Ishikawa (cell line): ENCODE measurements at regions not wholly inside any gene's neighbourhood (a gene's known extent, or its start where the extent isn't known, plus 50 kb on each side); places are given as distances from the start of the nearest gene placed in this dataset.

Source experiments
- CEBPB ChIP-seq: IDR thresholded peaks from 2 replicates; pipeline ENCODE4 v1.6.1; 2012
- CREB1 ChIP-seq: IDR thresholded peaks from 2 replicates; pipeline ENCODE4 v1.6.1; 2012; ENCODE audit warnings: low read depth
- EGR1 ChIP-seq: IDR thresholded peaks from 2 replicates; pipeline ENCODE4 v1.6.1; 2012
- EP300 ChIP-seq: IDR thresholded peaks from 2 replicates; pipeline ENCODE4 v1.6.1; 2012; ENCODE audit warnings: borderline replicate concordance
- FOXM1 ChIP-seq: IDR thresholded peaks from 2 replicates; pipeline ENCODE4 v1.6.1; 2012; ENCODE audit warnings: low read depth, borderline replicate concordance
- NFIC ChIP-seq: IDR thresholded peaks from 2 replicates; pipeline ENCODE4 v1.6.1; 2012
- RAD21 ChIP-seq: IDR thresholded peaks from 2 replicates; pipeline ENCODE4 v1.6.1; 2012; ENCODE audit warnings: low read depth
- TAF1 ChIP-seq: IDR thresholded peaks from 2 replicates; pipeline ENCODE4 v1.6.1; 2012; ENCODE audit warnings: low read depth, mild to moderate bottlenecking
- TCF12 ChIP-seq: IDR thresholded peaks from 2 replicates; pipeline ENCODE4 v1.6.1; 2012; ENCODE audit warnings: low read depth
- TEAD4 ChIP-seq: IDR thresholded peaks from 2 replicates; pipeline ENCODE4 v1.6.1; 2012
- YY1 ChIP-seq: IDR thresholded peaks from 2 replicates; pipeline ENCODE4 v1.6.1; 2012; ENCODE audit warnings: low read depth
- ZBTB7A ChIP-seq: IDR thresholded peaks from 2 replicates; pipeline ENCODE4 v1.6.1; 2012; ENCODE audit warnings: low read depth
- TF ChIP-seq, protein P1 (sequence below): IDR thresholded peaks from 2 replicates; pipeline ENCODE4 v1.6.1; 2012; ENCODE audit warnings: low read depth, mild to moderate bottlenecking
- TF ChIP-seq, protein P2 (sequence below): IDR thresholded peaks from 2 replicates; pipeline ENCODE4 v1.6.1; 2012
- TF ChIP-seq, protein P3 (sequence below): IDR thresholded peaks from 2 replicates; pipeline ENCODE4 v1.6.1; 2012

DNA sequence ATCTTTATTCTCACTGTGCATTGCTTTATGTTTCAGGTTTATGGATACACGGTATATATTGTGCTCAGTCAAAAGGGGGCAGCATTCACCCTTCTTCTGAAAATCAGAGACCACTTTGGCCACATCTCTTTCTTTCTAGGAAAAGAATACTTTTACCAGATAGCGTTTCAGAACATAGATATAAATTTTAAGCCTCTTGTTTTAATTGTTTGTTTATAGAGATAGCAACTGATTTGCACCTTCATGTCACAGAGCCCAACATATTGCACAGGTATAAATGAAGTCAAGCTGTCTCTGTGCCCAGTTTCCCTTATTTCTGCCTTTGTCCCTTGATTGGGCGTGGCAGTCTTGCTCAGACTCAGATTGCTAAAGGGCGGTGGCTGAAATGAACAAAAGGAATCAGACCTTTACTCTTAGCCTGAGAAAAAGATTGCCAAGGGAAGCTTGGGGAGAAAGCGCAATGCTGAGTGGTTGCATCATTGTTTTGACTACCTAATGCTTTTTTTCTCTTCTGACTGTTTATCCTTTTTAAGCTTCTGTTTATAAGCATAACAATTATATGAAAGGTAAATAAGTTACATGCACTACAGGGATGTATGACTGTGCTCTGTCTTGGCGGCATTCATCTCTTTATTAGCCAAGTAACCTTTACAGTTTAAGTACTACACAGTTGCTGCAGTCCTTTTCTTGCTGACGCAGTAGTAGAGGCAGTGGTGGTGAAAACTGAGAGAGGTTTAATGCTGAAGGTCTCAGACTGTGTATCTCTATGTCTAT lies 70.8 kb upstream of the ZBTB20 start:
- TF ChIP-seq RAD21: peak; percentile 85
- TF ChIP-seq, protein P1, sequence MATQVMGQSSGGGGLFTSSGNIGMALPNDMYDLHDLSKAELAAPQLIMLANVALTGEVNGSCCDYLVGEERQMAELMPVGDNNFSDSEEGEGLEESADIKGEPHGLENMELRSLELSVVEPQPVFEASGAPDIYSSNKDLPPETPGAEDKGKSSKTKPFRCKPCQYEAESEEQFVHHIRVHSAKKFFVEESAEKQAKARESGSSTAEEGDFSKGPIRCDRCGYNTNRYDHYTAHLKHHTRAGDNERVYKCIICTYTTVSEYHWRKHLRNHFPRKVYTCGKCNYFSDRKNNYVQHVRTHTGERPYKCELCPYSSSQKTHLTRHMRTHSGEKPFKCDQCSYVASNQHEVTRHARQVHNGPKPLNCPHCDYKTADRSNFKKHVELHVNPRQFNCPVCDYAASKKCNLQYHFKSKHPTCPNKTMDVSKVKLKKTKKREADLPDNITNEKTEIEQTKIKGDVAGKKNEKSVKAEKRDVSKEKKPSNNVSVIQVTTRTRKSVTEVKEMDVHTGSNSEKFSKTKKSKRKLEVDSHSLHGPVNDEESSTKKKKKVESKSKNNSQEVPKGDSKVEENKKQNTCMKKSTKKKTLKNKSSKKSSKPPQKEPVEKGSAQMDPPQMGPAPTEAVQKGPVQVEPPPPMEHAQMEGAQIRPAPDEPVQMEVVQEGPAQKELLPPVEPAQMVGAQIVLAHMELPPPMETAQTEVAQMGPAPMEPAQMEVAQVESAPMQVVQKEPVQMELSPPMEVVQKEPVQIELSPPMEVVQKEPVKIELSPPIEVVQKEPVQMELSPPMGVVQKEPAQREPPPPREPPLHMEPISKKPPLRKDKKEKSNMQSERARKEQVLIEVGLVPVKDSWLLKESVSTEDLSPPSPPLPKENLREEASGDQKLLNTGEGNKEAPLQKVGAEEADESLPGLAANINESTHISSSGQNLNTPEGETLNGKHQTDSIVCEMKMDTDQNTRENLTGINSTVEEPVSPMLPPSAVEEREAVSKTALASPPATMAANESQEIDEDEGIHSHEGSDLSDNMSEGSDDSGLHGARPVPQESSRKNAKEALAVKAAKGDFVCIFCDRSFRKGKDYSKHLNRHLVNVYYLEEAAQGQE: no peak

DNA sequence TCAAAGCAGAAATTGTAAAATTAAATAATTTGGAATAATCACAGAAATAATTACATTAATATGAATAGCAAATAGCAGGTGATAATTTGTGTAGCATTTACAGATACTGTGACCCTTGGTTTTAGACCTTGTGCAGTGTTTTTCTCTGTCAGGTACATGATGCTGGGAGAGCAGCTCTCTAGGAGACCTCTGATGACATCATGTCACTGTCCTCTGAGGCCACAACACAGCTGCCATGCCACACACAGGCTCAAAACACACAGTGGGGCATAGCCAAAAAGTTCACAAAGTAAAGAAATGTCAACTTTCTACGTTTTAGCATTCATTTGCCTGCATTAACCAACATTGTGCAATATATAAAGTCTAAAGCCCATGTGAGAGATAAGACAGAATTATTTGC lies 71.8 kb upstream of the ZBTB20 start:
- TF ChIP-seq EP300 (no peak), NFIC (no peak), EGR1 (no peak), TEAD4 (no peak), TCF12 (no peak), CEBPB (no peak), YY1 (no peak), FOXM1 (no peak)
- TF ChIP-seq, protein P2, sequence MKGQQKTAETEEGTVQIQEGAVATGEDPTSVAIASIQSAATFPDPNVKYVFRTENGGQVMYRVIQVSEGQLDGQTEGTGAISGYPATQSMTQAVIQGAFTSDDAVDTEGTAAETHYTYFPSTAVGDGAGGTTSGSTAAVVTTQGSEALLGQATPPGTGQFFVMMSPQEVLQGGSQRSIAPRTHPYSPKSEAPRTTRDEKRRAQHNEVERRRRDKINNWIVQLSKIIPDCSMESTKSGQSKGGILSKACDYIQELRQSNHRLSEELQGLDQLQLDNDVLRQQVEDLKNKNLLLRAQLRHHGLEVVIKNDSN: no peak
- TF ChIP-seq, protein P1: no peak

DNA sequence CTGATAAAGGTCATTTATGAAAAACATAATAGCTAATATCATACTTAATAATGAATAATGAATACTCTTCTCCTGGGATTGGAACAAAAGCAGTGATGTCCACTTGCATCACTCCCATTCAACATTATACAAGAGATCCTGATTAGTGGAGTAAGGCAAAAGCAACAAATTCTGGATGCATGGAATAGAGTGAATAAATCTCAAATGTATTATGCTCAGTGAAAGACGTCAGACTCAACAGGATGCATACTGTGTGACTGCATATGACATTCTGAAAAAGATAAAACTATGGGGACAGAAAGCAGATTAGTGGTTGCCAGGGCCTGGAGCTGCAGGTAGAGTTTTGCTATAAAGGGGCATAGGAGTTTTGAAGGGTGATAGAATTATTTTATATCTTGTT lies 77.6 kb upstream of the ZBTB20 start:
- TF ChIP-seq, protein P3, sequence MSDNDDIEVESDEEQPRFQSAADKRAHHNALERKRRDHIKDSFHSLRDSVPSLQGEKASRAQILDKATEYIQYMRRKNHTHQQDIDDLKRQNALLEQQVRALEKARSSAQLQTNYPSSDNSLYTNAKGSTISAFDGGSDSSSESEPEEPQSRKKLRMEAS: no peak
- TF ChIP-seq CREB1: no peak
- TF ChIP-seq, protein P1: no peak

DNA sequence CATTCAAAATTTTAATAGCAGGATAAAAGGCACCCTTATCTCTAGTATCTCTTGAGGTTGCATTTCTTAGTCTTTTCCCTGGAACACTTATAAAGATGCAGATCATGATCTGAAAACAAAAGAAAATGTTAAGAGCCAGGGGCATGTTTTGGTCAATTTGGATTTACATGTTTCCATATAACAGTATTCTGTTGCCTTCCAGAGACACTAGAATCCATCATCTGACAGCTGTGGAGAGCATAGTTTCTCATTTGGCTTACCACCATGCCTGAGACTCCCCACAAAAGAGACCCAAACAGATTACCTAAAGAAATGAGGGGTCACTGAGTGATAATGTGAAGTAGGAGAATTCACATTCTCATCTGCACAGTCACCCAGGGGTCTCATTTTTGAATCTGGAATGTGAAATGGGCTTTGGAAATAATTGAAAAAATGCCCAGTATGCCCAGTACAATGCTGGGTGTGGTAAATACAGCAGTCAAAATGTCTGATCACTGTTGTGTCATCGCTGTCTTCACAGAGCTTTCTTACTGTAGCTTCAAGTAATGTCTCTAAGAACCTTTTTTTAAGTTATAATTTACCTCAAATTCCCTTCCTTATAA lies 79.9 kb upstream of the ZBTB20 start:
- TF ChIP-seq YY1 (no peak), EGR1 (no peak), RAD21 (no peak), TEAD4 (no peak), EP300 (no peak), CREB1 (no peak), CEBPB (no peak), FOXM1 (no peak), TCF12 (no peak), NFIC (no peak), ZBTB7A (no peak), TAF1 (no peak)
- TF ChIP-seq, protein P1: no peak
- TF ChIP-seq, protein P2: no peak
- TF ChIP-seq, protein P3: no peak
